ENCODE measurements at regions not wholly inside any gene's neighbourhood (a gene's known extent, or its start where the extent isn't known, plus 50 kb on each side); places are given as distances from the start of the nearest gene placed in this dataset.

DNA sequence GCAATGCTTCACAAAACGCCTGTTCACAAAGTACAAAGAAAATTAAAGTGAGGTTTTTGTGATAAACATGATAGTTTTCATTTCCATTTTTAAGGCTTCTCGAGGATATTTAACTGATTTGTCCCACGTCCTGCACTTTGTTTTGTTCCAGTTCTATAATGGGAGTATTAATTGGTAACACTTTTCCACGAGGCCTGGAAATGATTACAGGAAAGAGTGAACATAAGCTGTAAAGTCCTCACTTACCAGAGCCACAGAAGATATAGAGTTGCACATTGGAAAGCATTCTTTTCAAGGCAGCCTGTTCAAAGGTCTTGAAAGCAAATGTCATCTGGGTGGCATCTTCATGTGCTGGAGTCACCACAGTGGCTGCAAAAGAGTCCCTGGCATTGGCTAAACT, 1236.6 kb downstream of the BCL11B start:
- TF ChIP-seq EZH2 (IDR thresholded peaks at IDR 0.05; ENCODE audit: borderline replicate concordance, low read length), result no peak
- TF ChIP-seq, protein P1, sequence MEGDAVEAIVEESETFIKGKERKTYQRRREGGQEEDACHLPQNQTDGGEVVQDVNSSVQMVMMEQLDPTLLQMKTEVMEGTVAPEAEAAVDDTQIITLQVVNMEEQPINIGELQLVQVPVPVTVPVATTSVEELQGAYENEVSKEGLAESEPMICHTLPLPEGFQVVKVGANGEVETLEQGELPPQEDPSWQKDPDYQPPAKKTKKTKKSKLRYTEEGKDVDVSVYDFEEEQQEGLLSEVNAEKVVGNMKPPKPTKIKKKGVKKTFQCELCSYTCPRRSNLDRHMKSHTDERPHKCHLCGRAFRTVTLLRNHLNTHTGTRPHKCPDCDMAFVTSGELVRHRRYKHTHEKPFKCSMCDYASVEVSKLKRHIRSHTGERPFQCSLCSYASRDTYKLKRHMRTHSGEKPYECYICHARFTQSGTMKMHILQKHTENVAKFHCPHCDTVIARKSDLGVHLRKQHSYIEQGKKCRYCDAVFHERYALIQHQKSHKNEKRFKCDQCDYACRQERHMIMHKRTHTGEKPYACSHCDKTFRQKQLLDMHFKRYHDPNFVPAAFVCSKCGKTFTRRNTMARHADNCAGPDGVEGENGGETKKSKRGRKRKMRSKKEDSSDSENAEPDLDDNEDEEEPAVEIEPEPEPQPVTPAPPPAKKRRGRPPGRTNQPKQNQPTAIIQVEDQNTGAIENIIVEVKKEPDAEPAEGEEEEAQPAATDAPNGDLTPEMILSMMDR (conservative IDR thresholded peaks at IDR 0.05 in 1 of 2, IDR thresholded peaks at IDR 0.05 in 1 of 2; ENCODE audit: extremely low read depth in 1 of 2, insufficient read depth in 1 of 2, low read depth in 1 of 2, low read length in 2 of 2), result no peak

Data from mammary epithelial cell (primary cell).